ENCODE measurements at regions not wholly inside any gene's neighbourhood (a gene's known extent, or its start where the extent isn't known, plus 50 kb on each side); places are given as distances from the start of the nearest gene placed in this dataset.

DNA sequence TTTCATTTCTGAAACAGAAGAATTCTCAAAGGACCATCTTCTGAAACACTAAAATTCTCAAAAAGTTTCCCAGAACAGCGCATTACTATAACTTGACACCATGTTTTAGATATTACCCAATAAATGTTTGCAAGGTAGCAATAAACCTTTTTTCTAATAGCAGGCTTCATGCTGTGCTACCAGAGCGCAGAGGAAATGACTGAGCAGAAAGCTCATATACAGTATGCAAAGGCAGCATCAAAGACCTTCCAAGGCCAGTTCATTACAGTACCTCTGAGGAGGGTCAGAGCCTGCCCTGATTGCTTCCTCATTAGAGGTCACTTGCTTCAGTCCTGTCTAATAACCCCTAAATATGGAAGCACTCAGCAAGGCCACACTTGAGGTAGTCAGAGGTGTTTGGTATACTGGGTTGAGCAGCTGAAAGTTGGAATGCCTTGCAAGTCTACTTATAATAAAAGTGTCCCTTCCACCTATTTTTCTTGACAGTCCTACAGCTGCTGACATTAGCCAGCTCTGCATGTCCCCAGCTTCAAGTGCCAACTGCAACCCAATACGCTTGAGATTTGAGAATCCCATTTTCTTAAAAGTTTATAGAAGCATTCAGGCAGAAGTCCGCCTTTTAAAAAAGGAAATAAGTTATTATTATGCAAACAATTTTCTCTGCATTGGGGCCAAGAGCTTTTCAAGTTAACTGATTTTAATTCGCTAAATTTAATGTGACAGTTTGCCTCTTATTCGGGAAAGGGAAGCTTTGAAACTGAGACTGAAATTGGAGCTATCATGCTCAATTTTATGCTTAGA is 207.2 kb downstream of the ZC3H11B start:
- in situ Hi-C loops (cut with HindIII; ENCODE audit: low sequenced_read_pairs): no loop called here

DNA sequence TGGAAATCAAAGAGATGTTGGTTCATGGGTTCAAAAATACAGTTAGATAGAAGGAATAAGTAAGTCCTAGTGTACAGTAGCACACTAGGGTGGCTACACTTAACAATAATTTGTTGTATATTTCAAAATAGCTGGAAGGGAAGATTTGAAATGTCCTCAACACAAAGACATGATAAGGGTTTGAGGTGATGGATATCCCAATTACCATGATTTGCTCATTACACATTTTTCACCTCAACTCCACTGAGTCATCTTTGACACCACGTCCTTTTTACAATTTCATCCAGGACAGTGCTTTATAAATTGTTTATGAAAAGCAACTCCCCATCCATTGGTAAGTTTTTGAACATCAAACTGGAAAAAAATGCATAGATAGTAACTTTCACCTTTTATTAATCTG is 208.3 kb downstream of the ZC3H11B start:
- in situ Hi-C loops (cut with HindIII; ENCODE audit: low sequenced_read_pairs): no loop called here

DNA sequence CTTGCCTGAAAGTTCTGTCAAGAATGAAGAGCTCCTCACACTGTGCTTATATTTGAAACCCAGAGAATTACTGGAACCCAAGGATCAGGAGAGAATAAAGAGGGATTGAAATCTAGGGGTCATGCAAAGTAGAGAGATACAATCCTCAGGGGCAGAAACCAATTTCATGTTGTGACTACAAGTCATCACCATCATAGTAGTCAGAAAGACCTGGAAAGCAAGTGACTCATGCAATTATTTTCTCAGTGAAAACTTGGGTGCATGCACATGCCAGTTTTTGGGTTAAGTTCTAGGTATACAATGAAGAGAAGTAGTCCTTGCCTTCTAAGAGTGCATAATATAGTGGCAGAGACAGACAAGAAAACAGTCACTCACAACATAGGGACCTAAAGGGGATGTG is 210.0 kb downstream of the ZC3H11B start:
- in situ Hi-C loops (cut with HindIII; ENCODE audit: low sequenced_read_pairs): no loop called here

DNA sequence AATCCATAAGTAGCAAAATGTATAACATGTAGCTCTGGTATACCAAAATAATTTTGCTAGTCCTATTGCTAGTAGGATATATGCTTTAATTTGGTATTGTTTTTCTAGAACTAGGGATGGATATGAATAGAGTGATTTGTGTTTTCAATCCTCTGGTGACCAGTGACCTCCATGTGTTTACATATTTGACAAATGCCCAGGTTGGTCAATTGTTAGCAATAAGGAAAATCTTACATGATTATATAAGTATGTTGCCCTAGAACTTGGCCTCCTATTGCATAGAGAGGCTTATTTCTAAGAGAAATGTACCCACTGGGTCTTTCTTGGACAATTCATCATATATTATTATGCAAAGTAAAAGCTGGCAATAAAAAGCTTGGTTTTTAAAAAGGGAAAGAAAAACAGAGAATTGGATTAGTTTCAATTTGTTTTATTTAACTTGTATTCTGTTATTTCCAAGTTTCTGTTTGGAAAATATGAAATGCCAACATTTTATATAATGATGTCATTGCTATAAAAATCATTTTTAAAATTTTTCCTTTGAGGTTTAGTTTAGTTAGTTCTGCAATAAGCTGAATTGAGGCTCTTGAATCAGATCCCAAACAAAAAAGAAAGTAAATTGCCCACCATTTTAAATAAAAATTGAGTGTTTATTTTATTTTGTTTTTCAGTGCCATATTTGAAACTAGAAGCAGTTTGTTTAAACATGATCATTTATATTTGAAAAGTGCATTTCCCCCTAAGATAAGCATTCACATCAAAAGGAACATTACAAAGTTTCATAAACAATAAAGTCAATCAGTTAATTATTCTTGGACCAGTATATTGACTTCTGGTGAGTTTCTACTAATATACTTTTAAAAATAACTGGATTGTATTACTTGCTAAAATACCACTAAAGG is 210.9 kb downstream of the ZC3H11B start:
- in situ Hi-C loops (cut with HindIII; ENCODE audit: low sequenced_read_pairs): no loop called here

DNA sequence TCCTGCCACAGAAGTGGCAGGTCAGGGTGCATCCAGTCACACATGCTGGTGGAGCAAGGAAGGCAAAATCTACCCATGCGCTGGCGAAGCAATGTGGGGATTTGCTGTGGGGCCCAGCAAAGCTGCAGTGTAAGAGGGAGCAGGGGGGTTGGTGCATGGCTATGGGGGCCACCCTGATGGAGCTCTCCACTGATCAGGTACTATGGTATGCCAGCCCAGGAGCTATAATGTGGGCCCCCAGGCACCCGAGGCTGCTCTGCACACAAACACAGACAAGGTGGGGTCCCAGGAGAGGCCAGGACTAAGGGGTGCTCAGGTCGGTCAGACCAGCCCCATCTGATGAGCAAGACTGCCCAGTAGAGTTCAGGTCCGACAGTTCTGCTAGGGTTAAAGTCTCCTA is 213.5 kb downstream of the ZC3H11B start:
- in situ Hi-C loops (cut with HindIII; ENCODE audit: low sequenced_read_pairs): no loop called here

DNA sequence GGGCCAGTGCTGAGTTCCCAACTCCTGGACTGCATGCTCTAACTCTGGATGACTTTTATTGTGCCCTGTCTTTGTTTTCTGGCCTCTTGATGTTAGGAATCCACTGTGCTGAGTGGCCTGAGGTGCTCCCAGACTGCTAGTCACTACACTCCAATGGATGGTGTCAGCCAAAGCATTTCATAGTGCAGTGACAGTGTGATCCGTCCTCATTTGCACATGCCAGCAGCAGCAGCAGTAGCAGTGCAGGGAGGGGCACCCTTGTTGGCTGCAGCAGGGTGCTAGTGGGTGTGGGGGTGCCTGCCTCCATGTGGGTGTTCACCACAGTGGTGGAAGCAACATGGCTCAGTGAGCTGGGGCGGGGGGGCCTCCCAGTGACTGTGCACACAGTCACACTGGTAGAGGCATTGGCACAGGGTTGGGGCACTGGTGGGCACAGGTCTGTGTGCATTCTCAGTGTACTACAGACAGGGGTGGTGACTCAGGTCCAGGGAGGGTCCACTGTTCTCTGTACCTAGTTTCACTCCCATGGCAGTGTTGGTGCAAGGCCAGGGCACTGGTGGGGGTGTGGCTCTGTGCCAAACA is 214.0 kb downstream of the ZC3H11B start:
- in situ Hi-C loops (cut with HindIII; ENCODE audit: low sequenced_read_pairs): no loop called here

DNA sequence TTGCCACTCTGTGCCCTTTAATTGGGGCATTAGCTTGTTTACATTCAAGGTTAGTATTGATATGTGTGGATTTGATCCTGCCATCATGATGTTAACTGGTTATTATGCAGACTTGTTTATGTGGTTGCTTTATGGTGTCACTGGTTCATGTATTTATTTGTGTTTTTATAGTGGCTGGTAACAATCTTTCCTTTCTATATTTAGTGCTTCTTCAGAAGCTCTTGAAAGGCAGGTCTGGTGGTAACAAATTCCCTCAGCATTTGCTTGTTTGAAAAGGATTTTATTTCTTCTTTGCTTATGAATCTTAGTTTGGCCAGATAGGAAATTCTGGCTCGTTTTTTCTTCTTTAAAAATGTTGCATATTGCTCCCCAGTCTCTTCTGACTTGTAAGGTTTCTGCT is 215.4 kb downstream of the ZC3H11B start:
- in situ Hi-C loops (cut with HindIII; ENCODE audit: low sequenced_read_pairs): no loop called here

DNA sequence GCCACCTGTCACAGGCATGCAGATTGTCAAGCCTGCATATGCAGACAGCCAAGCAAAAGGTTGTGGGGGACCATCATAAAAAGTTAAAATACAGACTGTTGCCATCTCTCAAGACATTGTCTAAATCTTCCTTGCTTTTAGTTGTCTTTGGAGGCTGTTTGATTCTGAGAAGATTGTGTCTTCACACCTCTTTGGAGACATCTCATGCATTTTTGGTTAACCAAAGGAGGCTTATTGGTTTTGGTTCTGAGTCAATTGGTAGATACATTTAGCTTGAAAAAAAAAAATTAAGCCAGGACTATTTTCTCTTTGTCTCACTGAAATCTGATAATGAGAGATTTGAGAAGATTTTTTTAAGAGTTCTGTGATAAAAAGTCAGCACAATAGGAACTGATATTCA is 217.6 kb downstream of the LYPLAL1 start:
- in situ Hi-C loops (cut with HindIII; ENCODE audit: low sequenced_read_pairs): no loop called here

DNA sequence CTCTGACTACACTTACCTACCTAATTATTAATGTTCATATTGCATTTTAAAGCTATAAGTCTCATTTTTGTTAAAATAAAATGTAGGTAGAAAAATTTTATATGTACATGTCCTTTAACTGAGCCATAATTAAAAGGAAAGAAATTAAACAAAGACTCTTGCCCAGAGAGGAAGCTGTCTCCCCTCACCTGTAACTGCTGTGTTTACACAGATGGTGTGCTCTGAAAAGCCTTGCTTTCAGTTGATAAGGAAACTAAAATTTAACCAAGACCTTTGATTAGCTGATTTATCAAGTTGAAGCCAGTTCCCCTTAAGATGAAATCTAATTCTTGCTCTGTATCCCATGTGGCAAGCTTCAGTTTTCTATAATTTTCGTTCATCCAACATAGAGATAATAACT is 213.5 kb downstream of the LYPLAL1 start:
- in situ Hi-C loops (cut with HindIII; ENCODE audit: low sequenced_read_pairs): loop anchor here (10.0 kb wide), 1 partner anchor 178 kb away; no protein-coding TSS in a partner anchor

DNA sequence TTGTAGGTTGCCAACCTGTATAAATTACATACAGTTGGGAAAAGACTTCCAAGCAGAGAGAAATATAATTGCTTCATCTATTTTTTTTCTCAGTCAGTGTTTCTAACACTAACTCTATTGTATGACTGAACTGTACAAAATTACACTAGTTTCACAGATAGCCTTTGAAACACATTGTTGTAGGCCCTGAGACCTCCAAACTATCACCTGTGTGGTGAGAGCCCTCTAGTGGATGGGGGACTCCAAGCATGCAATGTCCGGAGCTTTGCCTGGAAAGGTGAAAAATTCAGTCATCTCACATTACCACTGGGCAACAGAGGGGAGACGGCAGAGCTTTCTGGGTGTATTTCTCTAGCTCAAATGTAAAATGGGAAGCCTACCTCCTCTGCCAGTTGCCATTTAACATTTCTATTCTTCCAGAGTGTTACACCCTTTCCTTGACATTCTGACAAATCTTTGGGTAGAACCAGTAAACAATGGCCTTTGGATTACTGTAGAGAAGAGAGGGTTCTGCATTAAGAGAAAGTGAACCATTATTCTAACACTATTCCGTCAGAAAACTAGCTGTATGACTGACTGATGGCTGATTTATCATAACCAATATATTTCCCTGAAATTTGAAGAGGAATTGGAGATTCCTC is 212.2 kb downstream of the LYPLAL1 start:
- in situ Hi-C loops (cut with HindIII; ENCODE audit: low sequenced_read_pairs): loop anchor here (10.0 kb wide), 1 partner anchor 179 kb away; no protein-coding TSS in a partner anchor

DNA sequence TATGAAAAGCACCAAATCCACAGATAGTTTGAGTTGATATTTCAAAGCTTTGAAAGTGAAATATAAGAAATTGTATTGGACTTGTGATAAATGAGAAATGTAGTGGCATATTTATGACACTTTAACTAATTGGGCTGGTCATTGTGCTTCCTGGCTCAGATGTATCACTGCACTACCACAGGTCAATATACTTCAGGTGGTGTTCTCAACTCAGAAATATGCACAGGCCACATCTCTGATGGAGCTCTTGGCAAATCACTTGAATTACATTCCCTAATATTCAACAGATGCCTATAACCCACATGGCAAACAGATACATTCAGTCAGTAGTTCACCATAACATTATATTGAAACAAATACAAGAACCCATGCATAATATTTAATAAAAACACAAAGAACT is 209.6 kb downstream of the LYPLAL1 start:
- in situ Hi-C loops (cut with HindIII; ENCODE audit: low sequenced_read_pairs): loop anchor here (10.0 kb wide), 1 partner anchor 182 kb away; no protein-coding TSS in a partner anchor

DNA sequence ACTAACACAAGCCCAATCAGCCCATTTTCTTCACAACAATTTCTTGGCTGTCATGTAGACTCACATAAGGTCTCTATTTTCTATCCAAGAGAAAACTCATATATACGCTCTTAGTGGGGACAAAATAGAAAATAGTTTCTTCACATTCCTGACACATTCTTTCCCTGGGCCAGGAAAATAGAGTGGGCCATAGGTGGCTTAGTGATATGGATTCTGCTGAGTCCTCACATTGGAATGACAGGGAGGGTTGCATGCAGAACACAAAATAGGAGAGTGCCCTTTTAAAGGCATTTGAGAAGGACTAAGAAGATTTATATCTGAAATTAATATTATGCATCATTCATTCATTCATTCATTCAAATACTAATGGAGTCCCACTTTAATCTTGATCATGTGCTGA is 207.7 kb downstream of the LYPLAL1 start:
- in situ Hi-C loops (cut with HindIII; ENCODE audit: low sequenced_read_pairs): loop anchor here (10.0 kb wide), 1 partner anchor 183 kb away; no protein-coding TSS in a partner anchor

DNA sequence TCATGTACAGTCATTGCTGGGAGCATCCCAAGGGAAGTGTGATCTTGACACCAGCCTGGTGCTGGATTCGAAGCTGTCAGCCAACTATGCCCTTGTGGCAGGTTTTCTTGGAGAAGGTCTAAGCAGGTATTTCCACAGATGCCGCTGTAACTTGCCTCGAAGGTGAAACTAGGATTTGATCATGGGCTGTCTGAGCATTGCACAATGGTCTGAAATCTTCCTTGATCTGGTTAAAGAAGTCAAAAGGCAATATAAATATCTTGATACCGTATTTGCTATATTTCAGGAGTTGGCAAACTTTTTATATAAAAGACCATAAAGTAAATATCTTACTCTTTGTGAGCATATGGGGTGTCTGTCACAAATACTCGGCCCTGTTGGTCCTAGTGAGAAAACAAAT is 206.8 kb downstream of the LYPLAL1 start:
- in situ Hi-C loops (cut with HindIII; ENCODE audit: low sequenced_read_pairs): loop anchor here (10.0 kb wide), 1 partner anchor 184 kb away; no protein-coding TSS in a partner anchor

DNA sequence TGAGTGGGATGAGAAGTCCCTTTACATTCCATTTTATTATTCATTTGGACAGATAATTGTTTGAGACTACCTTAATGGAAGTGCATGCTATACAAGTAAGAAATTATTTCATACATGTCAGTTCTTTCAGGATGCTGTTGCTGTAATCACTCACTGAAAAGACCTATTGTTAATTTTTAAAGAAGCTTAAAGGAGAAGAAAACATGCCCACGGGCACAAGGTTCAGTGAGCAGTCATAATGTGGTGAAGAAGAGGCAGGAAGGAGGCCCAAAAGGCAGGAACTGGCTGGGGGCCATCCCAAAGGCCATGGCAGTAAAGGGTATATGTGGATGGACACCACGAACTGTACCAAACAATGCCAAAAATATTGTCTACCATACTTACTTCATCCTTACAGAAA is 206.0 kb downstream of the LYPLAL1 start:
- in situ Hi-C loops (cut with HindIII; ENCODE audit: low sequenced_read_pairs): loop anchor here (10.0 kb wide), 1 partner anchor 185 kb away; no protein-coding TSS in a partner anchor

DNA sequence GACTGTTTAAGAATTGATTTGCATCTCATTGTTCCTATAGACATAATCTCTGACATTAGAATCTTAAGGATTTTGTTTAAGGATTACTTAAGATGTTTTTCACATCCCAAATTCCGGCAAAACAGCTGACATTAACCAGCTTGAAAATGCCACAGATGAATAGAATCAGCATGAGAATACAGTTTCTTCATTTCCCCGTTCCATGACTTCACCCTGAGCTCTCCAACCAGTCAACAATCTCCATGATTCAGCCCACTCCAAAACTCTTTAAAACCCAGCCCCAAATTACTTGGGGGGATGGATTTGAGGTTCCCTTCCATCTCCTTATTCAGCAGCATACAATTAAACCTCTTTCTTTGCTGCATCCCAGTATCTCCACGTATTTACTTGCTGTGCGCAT is 201.0 kb downstream of the LYPLAL1 start:
- in situ Hi-C loops (cut with HindIII; ENCODE audit: low sequenced_read_pairs): no loop called here

DNA sequence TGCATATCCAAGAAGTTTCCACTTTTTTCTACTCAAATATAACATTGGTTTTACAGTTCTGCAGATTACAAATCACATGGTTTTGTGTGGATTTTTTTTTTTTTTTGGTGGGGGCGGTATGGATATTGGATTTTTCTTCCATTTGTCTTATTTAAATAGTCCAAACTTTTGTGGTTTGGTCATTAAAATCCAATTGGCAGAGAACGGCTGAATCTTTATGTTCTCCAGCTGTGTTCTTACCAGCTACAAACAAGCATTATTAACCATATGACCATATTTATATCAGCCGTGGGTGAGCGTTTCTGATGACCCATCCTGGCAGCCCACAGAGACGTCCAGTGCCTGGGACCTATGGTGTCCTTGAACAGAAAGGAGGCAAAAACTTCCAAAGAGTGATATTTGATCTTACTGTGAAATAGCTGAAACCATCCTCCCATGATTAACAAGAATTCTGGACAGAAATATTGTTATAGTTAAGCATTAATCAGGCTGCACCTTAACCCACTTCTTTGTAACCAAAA is 200.4 kb downstream of the LYPLAL1 start:
- in situ Hi-C loops (cut with HindIII; ENCODE audit: low sequenced_read_pairs): no loop called here

DNA sequence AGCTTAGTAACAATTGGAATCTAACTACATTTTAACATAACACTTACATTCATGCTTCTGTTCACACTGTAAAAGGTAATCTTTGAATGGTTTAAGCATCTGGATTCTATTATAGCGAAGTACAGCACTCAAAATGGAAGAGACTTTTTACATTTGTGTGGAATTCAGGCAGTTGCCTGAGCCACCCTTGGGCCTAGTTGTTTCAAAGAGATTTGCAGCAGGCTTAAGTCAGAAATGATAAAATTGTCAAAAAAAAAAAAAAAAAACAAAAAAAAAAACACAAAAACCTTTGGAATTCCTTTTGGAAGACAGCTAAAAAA is 199.9 kb downstream of the LYPLAL1 start:
- in situ Hi-C loops (cut with HindIII; ENCODE audit: low sequenced_read_pairs): no loop called here

DNA sequence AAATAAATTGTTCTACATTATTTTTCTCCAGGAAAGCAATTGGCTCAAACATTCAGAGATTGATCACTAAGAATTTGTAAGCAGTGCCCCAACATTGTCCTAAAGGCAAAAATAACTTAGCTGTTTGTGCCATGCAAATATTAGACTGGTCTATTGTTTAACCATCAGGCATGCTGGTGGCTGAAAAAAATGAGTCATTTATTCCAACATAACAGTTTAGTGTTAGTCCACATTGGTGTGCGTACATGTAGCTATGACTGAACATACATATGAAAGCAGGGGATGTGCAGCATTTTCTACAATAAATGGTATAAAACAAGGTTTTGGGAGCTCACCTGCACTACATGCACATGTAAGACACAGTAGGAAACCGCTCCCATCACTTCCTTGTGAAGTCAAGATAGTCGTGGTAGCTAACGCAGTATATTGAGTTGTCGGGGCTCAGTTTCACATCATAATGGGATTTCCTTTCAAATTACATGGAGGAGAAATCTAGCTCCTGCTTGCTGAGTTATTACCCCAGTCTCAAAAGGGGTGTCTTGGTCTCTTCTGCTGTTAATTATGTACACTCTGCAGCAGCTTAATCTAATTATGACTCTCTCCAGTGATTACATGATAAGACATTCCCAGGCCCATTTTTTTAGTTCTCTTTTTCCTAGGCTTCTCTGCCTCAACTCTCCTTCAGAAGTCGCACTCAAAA is 199.4 kb downstream of the LYPLAL1 start:
- in situ Hi-C loops (cut with HindIII; ENCODE audit: low sequenced_read_pairs): no loop called here

DNA sequence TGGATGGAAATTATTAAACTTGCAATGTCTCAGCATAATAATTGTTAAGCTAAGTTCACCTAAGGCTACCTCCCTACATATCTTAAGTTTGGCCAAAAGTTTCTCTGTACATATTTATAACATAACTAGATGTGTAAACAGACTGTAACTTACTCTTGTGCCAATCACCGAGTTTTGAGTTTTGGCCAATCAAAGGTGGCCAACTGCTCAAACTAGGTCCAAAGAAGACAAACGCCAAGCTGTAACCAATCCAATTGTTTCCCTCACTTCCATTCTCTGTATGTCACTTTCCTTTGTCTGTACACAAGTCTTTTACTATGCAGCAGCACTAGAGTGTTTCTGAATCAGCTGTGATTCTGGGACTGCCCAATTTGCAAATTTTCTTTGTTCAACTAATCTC is 197.8 kb downstream of the LYPLAL1 start:
- in situ Hi-C loops (cut with HindIII; ENCODE audit: low sequenced_read_pairs): no loop called here

DNA sequence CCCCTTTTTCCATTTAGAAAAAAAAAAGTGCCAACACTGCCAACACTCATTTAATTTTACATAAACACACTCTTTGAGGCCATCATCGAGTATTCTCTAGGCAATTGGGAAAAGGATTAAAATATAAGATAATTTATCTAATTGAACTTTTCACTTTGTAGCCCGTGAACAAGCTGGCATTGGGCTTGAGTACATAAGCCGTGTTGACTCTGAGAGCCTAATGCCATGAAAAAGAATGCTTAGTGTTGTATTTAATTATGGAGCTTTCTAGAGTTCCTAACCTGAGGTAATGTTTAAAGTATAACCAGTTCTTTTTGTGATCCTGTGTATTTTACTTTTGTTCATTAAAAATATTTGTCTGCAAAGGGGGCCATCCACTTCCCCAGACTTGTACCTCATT is 193.8 kb downstream of the LYPLAL1 start:
- in situ Hi-C loops (cut with HindIII; ENCODE audit: low sequenced_read_pairs): no loop called here

All from DLD1 (cell line).